Cardiac muscle cell (in vitro differentiated cells and primary cell): ENCODE measurements at regions not wholly inside any gene's neighbourhood (a gene's known extent, or its start where the extent isn't known, plus 50 kb on each side); places are given as distances from the start of the nearest gene placed in this dataset.

Experiments used
- DNase-seq, 2 donors: peaks; one replicate each; pipeline versions ENCODE4 v3.0.0 to v3.0.0-alpha.2; 2010 to 2017; ENCODE audit warnings: low read depth in 1 of 2, low spot score in 1 of 2
- H3K27ac ChIP-seq: fragments of 200-600 bp; sonication (generic); 2 replicates; pipeline ENCODE4 v1.5.1; 2016
- H3K27me3 ChIP-seq: fragments of 200-600 bp; sonication (generic); 2 replicates; pipeline ENCODE4 v1.6.0; 2016; ENCODE audit warnings: control low read depth
- H3K36me3 ChIP-seq: fragments of 200-600 bp; sonication (generic); 2 replicates; pipeline ENCODE4 v1.5.1; 2016; ENCODE audit warnings: control low read depth
- H3K4me1 ChIP-seq: fragments of 200-600 bp; sonication (generic); 2 replicates; pipeline ENCODE4 v1.8.1; 2017; ENCODE audit warnings: low read depth, mild to moderate bottlenecking, mixed run types
- H3K4me3 ChIP-seq: fragments of 200-600 bp; sonication (generic); 2 replicates; pipeline ENCODE4 v1.5.1; 2016; ENCODE audit warnings: mild to moderate bottlenecking
- H3K9me3 ChIP-seq: fragments of 200-600 bp; sonication (generic); 2 replicates; pipeline ENCODE4 v1.5.1; 2017; ENCODE audit warnings: low read depth, mild to moderate bottlenecking, control low read depth
- CTCF ChIP-seq: IDR thresholded peaks from 2 replicates; pipeline ENCODE4 v1.5.1; 2012; ENCODE audit warnings: low read depth, mild to moderate bottlenecking, low read length

DNA sequence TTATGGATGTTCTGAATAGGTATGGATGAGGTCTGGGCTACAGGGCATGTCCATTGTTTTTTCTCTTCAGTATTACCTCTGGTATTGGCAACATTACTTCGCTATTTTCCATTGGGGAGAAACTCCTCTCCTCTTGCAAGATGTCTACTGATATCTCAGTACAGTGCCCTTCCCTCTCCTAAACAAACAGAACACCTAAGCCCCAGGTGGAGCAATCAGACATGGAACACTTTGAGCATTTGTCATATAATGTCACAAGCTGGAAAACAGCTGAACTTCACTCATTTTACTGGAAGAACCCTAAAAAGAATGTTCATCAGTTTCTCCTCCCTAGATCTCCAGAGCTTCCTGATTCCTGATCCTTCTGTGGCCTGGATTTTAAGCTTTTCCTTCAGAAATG lies 339.8 kb downstream of the FRK start:
- no peaks in the 10 kb centered on the region for H3K9me3 ChIP-seq
- H3K27me3 ChIP-seq: no peaks in the 10 kb centered on the region
- no peak overlapping the region for H3K4me3 ChIP-seq
- no peak overlapping the region for H3K27ac ChIP-seq
- DNase-seq: no peak
- H3K36me3 ChIP-seq: no peaks in the 10 kb centered on the region
- no peak for TF ChIP-seq CTCF
- no peaks in the 10 kb centered on the region for H3K4me1 ChIP-seq

- no peak overlapping the region for H3K27ac ChIP-seq
- TF ChIP-seq CTCF: no peak
- no peak overlapping the region for H3K4me3 ChIP-seq
- no peaks in the 10 kb centered on the region for H3K4me1 ChIP-seq
- DNase-seq: no peak
- H3K36me3 ChIP-seq: no peaks in the 10 kb centered on the region
- H3K27me3 ChIP-seq: no peaks in the 10 kb centered on the region
- no peaks in the 10 kb centered on the region for H3K9me3 ChIP-seq
Observed at GRCh38 chr6:115717472-115717871, 343.2 kb downstream of the FRK start.

DNA sequence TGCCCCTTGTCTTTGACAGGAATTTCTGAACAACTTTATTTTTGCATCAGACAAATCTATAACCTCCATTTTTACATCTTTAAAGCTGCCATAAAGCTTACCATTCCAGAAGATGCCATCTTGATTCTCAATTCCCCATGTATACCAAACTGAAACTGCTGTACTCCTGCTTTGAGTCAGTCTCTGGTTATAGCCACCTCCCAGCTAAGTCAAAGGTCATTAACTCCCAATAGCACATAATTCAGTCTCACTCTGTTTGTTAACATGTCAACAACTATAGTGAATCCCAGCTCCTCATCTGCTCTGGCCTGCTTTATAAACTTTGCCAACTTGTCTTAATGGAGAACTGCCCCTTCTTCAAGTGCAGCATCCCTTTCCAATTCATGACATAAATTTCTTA lies 343.6 kb downstream of the FRK start:
- no peaks in the 10 kb centered on the region for H3K4me1 ChIP-seq
- no peaks in the 10 kb centered on the region for H3K36me3 ChIP-seq
- no peaks in the 10 kb centered on the region for H3K9me3 ChIP-seq
- no peak for DNase-seq
- no peak for TF ChIP-seq CTCF
- H3K27ac ChIP-seq: no peak overlapping the region
- no peak overlapping the region for H3K4me3 ChIP-seq
- H3K27me3 ChIP-seq: no peaks in the 10 kb centered on the region

DNA sequence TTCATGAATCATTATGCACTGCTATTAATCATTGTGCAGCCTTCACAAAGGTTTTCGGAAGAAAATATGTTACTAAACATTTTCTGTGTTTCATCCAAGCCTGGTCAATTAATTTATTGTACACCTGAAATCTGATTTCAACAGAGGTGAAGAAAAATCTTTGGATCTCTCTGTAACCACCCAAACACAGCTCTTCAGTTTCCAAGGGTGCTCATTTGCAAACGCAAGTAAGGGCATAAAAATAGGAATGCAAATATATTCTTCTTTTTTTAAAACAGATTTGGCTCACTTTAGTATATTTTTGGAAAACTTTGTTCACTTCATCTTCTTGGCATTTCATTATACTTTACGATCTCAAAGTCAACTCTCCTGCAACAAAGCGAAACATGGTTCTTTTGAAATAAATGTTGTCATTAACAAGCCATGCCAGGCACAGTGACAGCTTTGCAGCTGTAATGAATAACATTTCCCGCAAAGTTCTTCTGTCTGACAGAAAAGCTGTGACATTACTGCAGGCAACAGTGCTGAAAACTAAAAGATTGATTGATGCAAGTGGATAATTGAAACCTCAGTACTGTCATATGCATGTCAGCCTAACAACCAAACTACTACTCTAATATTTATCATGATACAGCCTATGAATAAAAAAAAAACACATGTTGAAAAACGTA lies 348.3 kb downstream of the FRK start:
- TF ChIP-seq CTCF: no peak
- H3K4me3 ChIP-seq: no peak overlapping the region
- H3K9me3 ChIP-seq: no peaks in the 10 kb centered on the region
- H3K4me1 ChIP-seq: no peaks in the 10 kb centered on the region
- no peak for DNase-seq
- no peak overlapping the region for H3K27ac ChIP-seq
- no peaks in the 10 kb centered on the region for H3K36me3 ChIP-seq
- H3K27me3 ChIP-seq: no peaks in the 10 kb centered on the region

DNA sequence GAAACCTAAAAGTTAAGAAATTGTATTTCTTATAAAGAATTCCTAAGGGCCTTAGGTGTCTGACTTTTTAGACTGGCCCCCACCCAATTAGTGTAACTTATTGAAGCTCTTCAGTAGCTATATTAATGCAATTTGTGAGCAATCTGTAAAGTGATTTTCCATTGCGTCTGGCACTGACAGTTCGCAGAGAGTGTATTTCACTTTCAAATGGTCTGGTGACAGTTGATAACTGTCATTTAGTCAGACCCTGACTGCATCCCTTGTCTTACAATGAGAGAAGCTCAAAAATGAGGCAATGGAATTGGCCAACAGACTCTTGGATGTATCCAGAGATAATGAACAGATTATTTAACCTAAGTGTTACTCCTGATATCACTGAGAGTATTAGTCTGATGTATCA lies 351.8 kb downstream of the FRK start:
- Histone ChIP-seq H3K27ac (no peak overlapping the region), H3K9me3 (no peaks in the 10 kb centered on the region), H3K4me1 (no peaks in the 10 kb centered on the region), H3K36me3 (no peaks in the 10 kb centered on the region), H3K4me3 (no peak overlapping the region), H3K27me3 (no peaks in the 10 kb centered on the region)
- DNase-seq: no peak
- TF ChIP-seq CTCF: no peak
